IPS-20b (cell line): ENCODE measurements at regions not wholly inside any gene's neighbourhood (a gene's known extent, or its start where the extent isn't known, plus 50 kb on each side); places are given as distances from the start of the nearest gene placed in this dataset.

Experiments used
- H3K27ac ChIP-seq: one replicate; pipeline ENCODE4 v1.5.1; 2013; ENCODE audit warnings: low read length
- H3K27me3 ChIP-seq: 2 replicates; pipeline ENCODE4 v1.6.1; 2013; ENCODE audit warnings: mild to moderate bottlenecking, low read length, inconsistent platforms; ENCODE audit not compliant: insufficient read depth
- H3K36me3 ChIP-seq: 2 replicates; pipeline ENCODE4 v1.6.1; 2013; ENCODE audit warnings: low read depth, mild to moderate bottlenecking, inconsistent platforms, low read length, moderate library complexity; ENCODE audit not compliant: insufficient read depth
- H3K4me1 ChIP-seq: 2 replicates; pipeline ENCODE4 v1.6.1; 2013; ENCODE audit warnings: mild to moderate bottlenecking, control low read depth, inconsistent platforms, low read length, moderate library complexity; ENCODE audit not compliant: insufficient read depth
- H3K4me3 ChIP-seq: 2 replicates; pipeline ENCODE4 v1.5.1; 2013; ENCODE audit warnings: mild to moderate bottlenecking, low read length, inconsistent platforms
- H3K9ac ChIP-seq: 2 replicates; pipeline ENCODE4 v1.6.1; 2013; ENCODE audit warnings: low read depth, mild to moderate bottlenecking, inconsistent platforms, low read length, moderate library complexity
- H3K9me3 ChIP-seq: 2 replicates; pipeline ENCODE4 v1.6.1; 2013; ENCODE audit warnings: mild to moderate bottlenecking, low read depth, low read length, inconsistent platforms; ENCODE audit not compliant: insufficient read depth

DNA sequence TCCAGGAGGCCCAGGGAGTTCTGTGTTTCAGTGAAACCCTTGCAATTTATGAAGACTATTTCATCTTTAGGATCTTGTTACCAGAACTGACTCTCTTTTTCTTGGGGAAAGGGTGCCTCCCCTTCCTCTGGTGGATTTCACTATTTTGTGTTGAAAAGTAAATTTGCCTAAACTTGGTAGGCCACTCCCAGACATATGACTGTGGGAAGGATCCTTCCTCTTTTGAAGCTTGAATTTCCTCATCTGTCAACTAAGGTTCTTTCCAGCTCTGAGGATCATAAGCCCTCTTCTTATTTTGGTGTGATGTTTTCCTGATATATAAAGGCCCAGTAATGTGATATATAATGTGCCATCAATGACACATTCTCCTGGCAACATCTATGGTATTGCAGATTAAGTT is 59.1 kb upstream of the ZFAND5 start:
- H3K4me3 ChIP-seq: no peak overlapping the region
- no peaks in the 10 kb centered on the region for H3K36me3 ChIP-seq

DNA sequence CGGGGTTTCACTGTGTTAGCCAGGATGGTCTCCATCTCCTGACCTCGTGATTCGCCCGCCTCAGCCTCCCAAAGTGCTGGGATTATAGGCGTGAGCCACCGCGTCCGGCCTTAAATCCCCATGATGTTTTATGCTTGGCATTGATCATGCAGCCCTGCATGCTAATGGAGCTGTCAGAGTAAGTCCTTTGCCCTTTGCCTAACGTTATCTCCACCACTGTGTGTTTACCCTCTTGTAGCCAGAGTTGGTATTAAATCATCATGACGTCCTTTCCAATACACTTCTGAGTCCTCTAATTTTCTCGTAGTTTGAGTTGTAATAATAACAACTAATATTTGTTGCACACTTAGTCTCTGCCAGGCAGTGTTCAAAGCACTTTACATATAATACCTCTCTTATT is 57.2 kb upstream of the ZFAND5 start:
- Histone ChIP-seq H3K4me1 (no peaks in the 10 kb centered on the region), H3K27ac (no peak overlapping the region), H3K4me3 (no peak overlapping the region), H3K27me3 (no peaks in the 10 kb centered on the region), H3K9ac (no peak overlapping the region), H3K36me3 (no peaks in the 10 kb centered on the region), H3K9me3 (no peaks in the 10 kb centered on the region)

More for the DNA sequence above, 59.1 kb upstream of the ZFAND5 start:
- Histone ChIP-seq H3K27me3 (no peaks in the 10 kb centered on the region), H3K4me1 (no peaks in the 10 kb centered on the region), H3K9ac (no peak overlapping the region), H3K9me3 (no peaks in the 10 kb centered on the region), H3K27ac (no peak overlapping the region)

DNA sequence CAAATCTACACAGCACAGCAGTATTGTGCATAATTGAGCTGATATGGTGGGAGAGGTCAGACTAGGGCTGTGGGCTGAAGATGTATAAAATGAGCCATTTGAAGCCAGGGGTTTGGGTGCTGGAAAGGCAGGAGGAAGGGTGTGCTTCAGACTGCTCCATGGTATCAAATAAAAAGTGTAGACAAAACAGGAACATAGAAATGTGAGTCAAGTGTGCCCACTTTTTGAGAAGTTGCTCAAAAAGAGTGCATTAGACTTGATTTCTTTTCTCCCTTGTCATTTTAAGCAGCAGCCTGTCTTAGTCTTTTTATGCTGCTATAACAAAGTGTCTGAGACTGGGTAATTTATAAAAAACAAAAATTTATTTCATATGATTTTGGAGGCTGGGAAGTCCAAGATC is 55.8 kb upstream of the ZFAND5 start:
- Histone ChIP-seq H3K27me3 (no peaks in the 10 kb centered on the region), H3K4me1 (no peaks in the 10 kb centered on the region), H3K36me3 (no peaks in the 10 kb centered on the region), H3K27ac (no peak overlapping the region), H3K4me3 (no peak overlapping the region), H3K9me3 (no peaks in the 10 kb centered on the region), H3K9ac (no peak overlapping the region)

DNA sequence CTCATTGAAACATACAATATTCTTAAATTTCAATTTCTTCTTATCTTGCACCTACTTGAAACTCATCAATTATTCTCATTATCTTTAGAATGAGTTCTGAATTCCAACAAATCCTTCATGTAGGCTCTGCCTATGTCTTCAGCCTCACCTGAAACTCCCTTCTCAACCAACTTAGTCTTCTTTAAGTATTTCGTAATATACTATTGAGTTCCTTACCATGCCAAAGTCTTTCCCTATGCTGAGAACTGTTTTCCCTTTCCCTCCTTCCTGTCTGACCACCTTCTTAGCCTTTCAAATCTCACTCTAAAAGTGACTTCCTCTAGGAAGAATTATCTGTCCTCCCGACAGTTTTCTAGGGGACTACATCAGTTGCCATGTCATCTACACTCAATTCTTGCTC is 50.9 kb upstream of the ZFAND5 start:
- Histone ChIP-seq H3K27ac (no peak overlapping the region), H3K4me1 (no peaks in the 10 kb centered on the region), H3K9ac (no peak overlapping the region)

DNA sequence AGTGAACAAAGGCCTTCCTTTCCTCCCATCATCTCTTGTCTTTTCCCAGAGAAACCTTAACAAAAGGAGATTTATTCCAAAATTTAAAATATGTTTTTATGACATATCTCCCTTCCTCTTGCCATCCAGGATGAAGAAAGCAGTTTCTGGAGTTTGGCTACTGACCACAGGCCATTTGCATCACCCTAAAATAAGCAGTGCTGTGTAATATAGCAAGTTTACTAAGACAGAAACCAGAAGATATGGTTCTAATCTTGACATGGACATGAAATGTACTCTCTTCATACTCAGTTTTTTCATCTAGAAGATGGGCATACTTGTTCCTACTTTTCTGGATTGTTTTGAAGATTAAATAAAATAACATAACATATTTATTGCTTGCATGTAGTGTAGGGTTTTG is 50.2 kb upstream of the ZFAND5 start:
- no peak overlapping the region for H3K27ac ChIP-seq
- H3K36me3 ChIP-seq: no peaks in the 10 kb centered on the region
- no peak overlapping the region for H3K9ac ChIP-seq
- no peaks in the 10 kb centered on the region for H3K27me3 ChIP-seq
- H3K4me1 ChIP-seq: no peaks in the 10 kb centered on the region
- H3K9me3 ChIP-seq: no peaks in the 10 kb centered on the region
- H3K4me3 ChIP-seq: no peak overlapping the region

More for the DNA sequence above, 50.9 kb upstream of the ZFAND5 start:
- no peaks in the 10 kb centered on the region for H3K36me3 ChIP-seq
- H3K4me3 ChIP-seq: no peak overlapping the region
- no peaks in the 10 kb centered on the region for H3K27me3 ChIP-seq
- H3K9me3 ChIP-seq: no peaks in the 10 kb centered on the region
